ENCODE measurements at regions not wholly inside any gene's neighbourhood (a gene's known extent, or its start where the extent isn't known, plus 50 kb on each side); places are given as distances from the start of the nearest gene placed in this dataset.
"Not testable (repeated sequence)": the region's sequence is repeated elsewhere in the genome, so short reads cannot be mapped to it uniquely, and the experiment has no call there.

GRCh38 chr14:106109337-106109736 lies 583.0 kb downstream of the TMEM121 start:
- Histone ChIP-seq H3K27ac (no peak overlapping the region), H3K27me3 (replicated peaks) (no peaks in the 10 kb centered on the region), H3K36me3 (replicated peaks) (no peaks in the 10 kb centered on the region), H3K4me3 (ENCODE audit: low read depth, low read length) (no peak overlapping the region)
- no peak for TF ChIP-seq CTCF (IDR thresholded peaks at IDR 0.05; ENCODE audit: low read depth, low read length, missing control alignments)
- no peak for DNase-seq
- in situ Hi-C loops (cut with HindIII; ENCODE audit: low pct_ligation_motif_present, low sequenced_read_pairs), result no loop called here

- Histone ChIP-seq H3K27me3 (replicated peaks) (no peaks in the 10 kb centered on the region), H3K27ac (no peak overlapping the region), H3K36me3 (replicated peaks) (no peaks in the 10 kb centered on the region), H3K4me3 (ENCODE audit: low read depth, low read length) (no peak overlapping the region)
- no peak for TF ChIP-seq CTCF (IDR thresholded peaks at IDR 0.05; ENCODE audit: low read depth, low read length, missing control alignments)
- in situ Hi-C loops (cut with HindIII; ENCODE audit: low pct_ligation_motif_present, low sequenced_read_pairs), result no loop called here
- no peak for DNase-seq
These were observed 589.0 kb downstream of the TMEM121 start for GRCh38 chr14:106115401-106115800.

- H3K27ac ChIP-seq; H3K4me3 ChIP-seq (ENCODE audit: low read depth, low read length); H3K27me3 ChIP-seq (replicated peaks); DNase-seq; H3K36me3 ChIP-seq (replicated peaks); in situ Hi-C loops (cut with HindIII; ENCODE audit: low pct_ligation_motif_present, low sequenced_read_pairs): not testable (repeated sequence)
These were observed 590.1 kb downstream of the TMEM121 start for GRCh38 chr14:106116339-106116930.

GRCh38 chr14:106120101-106120500 lies 593.7 kb downstream of the TMEM121 start:
- Histone ChIP-seq H3K4me3 (ENCODE audit: low read depth, low read length) (no peak overlapping the region), H3K27ac (no peak overlapping the region), H3K27me3 (replicated peaks) (no peaks in the 10 kb centered on the region), H3K36me3 (replicated peaks) (no peaks in the 10 kb centered on the region)
- DNase-seq, result no peak
- TF ChIP-seq CTCF (IDR thresholded peaks at IDR 0.05; ENCODE audit: low read depth, low read length, missing control alignments), result no peak
- in situ Hi-C loops (cut with HindIII; ENCODE audit: low pct_ligation_motif_present, low sequenced_read_pairs), result no loop called here

- in situ Hi-C loops (cut with HindIII; ENCODE audit: low pct_ligation_motif_present, low sequenced_read_pairs), result no loop called here
- no peak overlapping the region for H3K27ac ChIP-seq
- H3K36me3 ChIP-seq (replicated peaks), result no peaks in the 10 kb centered on the region
- no peak overlapping the region for H3K4me3 ChIP-seq (ENCODE audit: low read depth, low read length)
- no peak for DNase-seq
- no peak for TF ChIP-seq CTCF (IDR thresholded peaks at IDR 0.05; ENCODE audit: low read depth, low read length, missing control alignments)
- no peaks in the 10 kb centered on the region for H3K27me3 ChIP-seq (replicated peaks)
These were observed 602.9 kb downstream of the TMEM121 start for GRCh38 chr14:106129274-106129673.

- DNase-seq; in situ Hi-C loops (cut with HindIII; ENCODE audit: low pct_ligation_motif_present, low sequenced_read_pairs): not testable (repeated sequence)
These were observed 603.7 kb downstream of the TMEM121 start for GRCh38 chr14:106129904-106130661.

GRCh38 chr14:106133126-106133525 lies 606.7 kb downstream of the TMEM121 start:
- H3K27me3 ChIP-seq (replicated peaks); H3K4me3 ChIP-seq (ENCODE audit: low read depth, low read length); in situ Hi-C loops (cut with HindIII; ENCODE audit: low pct_ligation_motif_present, low sequenced_read_pairs); DNase-seq; H3K36me3 ChIP-seq (replicated peaks); H3K27ac ChIP-seq: not testable (repeated sequence)

More at GRCh38 chr14:106129904-106130661, 603.7 kb downstream of the TMEM121 start:
- not testable (repeated sequence) for H3K27me3 ChIP-seq (replicated peaks); H3K4me3 ChIP-seq (ENCODE audit: low read depth, low read length); H3K36me3 ChIP-seq (replicated peaks); H3K27ac ChIP-seq

Measured in brain microvascular endothelial cell (primary cell).